Astrocyte (in vitro differentiated cells and primary cell): ENCODE measurements at regions not wholly inside any gene's neighbourhood (a gene's known extent, or its start where the extent isn't known, plus 50 kb on each side); places are given as distances from the start of the nearest gene placed in this dataset.

Source experiments
- DNase-seq: peaks from one replicate; pipeline ENCODE4 v3.0.0-alpha.2; 2010; ENCODE audit warnings: low read depth
- FAIRE-seq: peaks from 2 replicates; lab custom pipeline; 2011; peaks lifted over from hg19 to GRCh38; lab: Jason Lieb, UNC
- H2AFZ ChIP-seq: 2 replicates; pipeline ENCODE4 v1.6.0; 2012; ENCODE audit warnings: low read depth, low read length, inconsistent platforms
- H3K27ac ChIP-seq: 2 replicates; pipeline ENCODE4 v1.5.1; 2011; ENCODE audit warnings: low read depth, low read length, inconsistent platforms
- H3K27me3 ChIP-seq: 2 replicates; pipeline ENCODE4 v1.6.0; 2011; ENCODE audit warnings: low read length, inconsistent platforms; ENCODE audit not compliant: insufficient read depth
- H3K36me3 ChIP-seq: 2 replicates; pipeline ENCODE4 v1.5.1; 2011; ENCODE audit warnings: low read length, inconsistent platforms; ENCODE audit not compliant: insufficient read depth
- H3K4me1 ChIP-seq: 2 replicates; pipeline ENCODE4 v1.5.1; 2011; ENCODE audit warnings: low read length, inconsistent platforms; ENCODE audit not compliant: insufficient read depth
- H3K4me2 ChIP-seq: 2 replicates; pipeline ENCODE4 v1.6.0; 2012; ENCODE audit warnings: low read length, inconsistent platforms
- H3K4me3 ChIP-seq: 2 replicates; pipeline ENCODE4 v1.5.1; 2011; ENCODE audit warnings: low read depth, mild to moderate bottlenecking, low read length, inconsistent platforms; ENCODE audit not compliant: insufficient read depth
- H3K79me2 ChIP-seq: 2 replicates; pipeline ENCODE4 v1.6.0; 2012; ENCODE audit warnings: mild to moderate bottlenecking, low read length, inconsistent platforms; ENCODE audit not compliant: insufficient read depth
- H3K9ac ChIP-seq: 2 replicates; pipeline ENCODE4 v1.6.0; 2012; ENCODE audit warnings: mild to moderate bottlenecking, low read length, inconsistent platforms
- H3K9me3 ChIP-seq: 2 replicates; pipeline ENCODE4 v1.5.1; 2012; ENCODE audit warnings: low read depth, mild to moderate bottlenecking, low read length, inconsistent platforms; ENCODE audit not compliant: insufficient read depth
- H4K20me1 ChIP-seq: 2 replicates; pipeline ENCODE4 v1.6.0; 2012; ENCODE audit warnings: low read length, inconsistent platforms; ENCODE audit not compliant: insufficient read depth
- H3K27ac Mint-ChIP-seq: one replicate; pipeline ENCODE4 v1.8.0; 2021; ENCODE audit warnings: mild to moderate bottlenecking, mixed read lengths; ENCODE audit not compliant: unreplicated experiment
- H3K27me3 Mint-ChIP-seq: one replicate; pipeline ENCODE4 v1.8.0; 2021; ENCODE audit warnings: low read depth, mixed read lengths; ENCODE audit not compliant: unreplicated experiment
- H3K36me3 Mint-ChIP-seq: one replicate; pipeline ENCODE4 v1.8.0; 2021; ENCODE audit warnings: low read depth, mixed read lengths; ENCODE audit not compliant: unreplicated experiment
- H3K4me1 Mint-ChIP-seq: one replicate; pipeline ENCODE4 v1.8.0; 2021; ENCODE audit warnings: low read depth, mixed read lengths; ENCODE audit not compliant: unreplicated experiment
- H3K4me3 Mint-ChIP-seq: one replicate; pipeline ENCODE4 v1.8.0; 2021; ENCODE audit warnings: mild to moderate bottlenecking, moderate library complexity, mixed read lengths; ENCODE audit not compliant: unreplicated experiment
- H3K9me3 Mint-ChIP-seq: one replicate; pipeline ENCODE4 v1.8.0; 2021; ENCODE audit warnings: mild to moderate bottlenecking, mixed read lengths; ENCODE audit not compliant: unreplicated experiment
- CTCF ChIP-seq: IDR thresholded peaks from 2 replicates; pipeline ENCODE4 v1.5.1; 2011; ENCODE audit warnings: low read depth, mild to moderate bottlenecking, inconsistent platforms, low read length, moderate library complexity; ENCODE audit not compliant: insufficient read depth
- EZH2 ChIP-seq: IDR thresholded peaks from 2 replicates; pipeline ENCODE4 v1.6.1; 2012; ENCODE audit warnings: mild to moderate bottlenecking, low read length, inconsistent platforms; ENCODE audit not compliant: insufficient read depth

GRCh38 chr15:77796046-77796729 lies 163.5 kb upstream of the LINGO1 start:
- H3K4me3 ChIP-seq = no peak overlapping the region
- Mint-ChIP-seq H3K4me3 (no peak overlapping the region), H3K27ac (no peak overlapping the region), H3K27me3 (peaks cover 63% of the 10 kb centered on the region), H3K36me3 (peaks cover 1% of the 10 kb centered on the region), H3K9me3 (peaks cover 7% of the 10 kb centered on the region), H3K4me1 (no peaks in the 10 kb centered on the region)
- no peak overlapping the region for H3K4me2 ChIP-seq
- no peak for TF ChIP-seq EZH2
- TF ChIP-seq CTCF = no peak
- FAIRE-seq = no peak
- no peak overlapping the region for H3K9ac ChIP-seq
- H3K4me1 ChIP-seq = no peaks in the 10 kb centered on the region
- no peak overlapping the region for H3K27ac ChIP-seq
- H3K79me2 ChIP-seq = no peaks in the 10 kb centered on the region
- H3K36me3 ChIP-seq = no peaks in the 10 kb centered on the region
- no peak overlapping the region for H2AFZ ChIP-seq
- H4K20me1 ChIP-seq = no peaks in the 10 kb centered on the region
- no peak for DNase-seq
- H3K27me3 ChIP-seq = peaks cover 12% of the 10 kb centered on the region
- no peaks in the 10 kb centered on the region for H3K9me3 ChIP-seq

- H3K27ac ChIP-seq = no peak overlapping the region
- H3K4me1 ChIP-seq = no peaks in the 10 kb centered on the region
- Mint-ChIP-seq H3K36me3 (peaks cover 1% of the 10 kb centered on the region), H3K27ac (no peak overlapping the region), H3K9me3 (peaks cover 10% of the 10 kb centered on the region), H3K4me3 (no peak overlapping the region), H3K4me1 (no peaks in the 10 kb centered on the region), H3K27me3 (peaks cover 64% of the 10 kb centered on the region)
- H3K79me2 ChIP-seq = no peaks in the 10 kb centered on the region
- H3K4me3 ChIP-seq = no peak overlapping the region
- no peaks in the 10 kb centered on the region for H3K36me3 ChIP-seq
- no peaks in the 10 kb centered on the region for H3K9me3 ChIP-seq
- H3K27me3 ChIP-seq = peaks cover 7% of the 10 kb centered on the region
- DNase-seq (no peak), FAIRE-seq (no peak)
- H2AFZ ChIP-seq = no peak overlapping the region
- no peak overlapping the region for H3K9ac ChIP-seq
- H4K20me1 ChIP-seq = no peaks in the 10 kb centered on the region
- no peak overlapping the region for H3K4me2 ChIP-seq
- TF ChIP-seq CTCF = no peak
These were observed 162.7 kb upstream of the LINGO1 start for GRCh38 chr15:77795446-77795845.

- Histone ChIP-seq H3K27me3 (peaks cover 8% of the 10 kb centered on the region), H3K36me3 (no peaks in the 10 kb centered on the region), H2AFZ (no peak overlapping the region), H3K27ac (no peak overlapping the region), H3K4me2 (no peak overlapping the region), H3K9me3 (no peaks in the 10 kb centered on the region), H3K4me3 (no peak overlapping the region), H3K9ac (no peak overlapping the region), H4K20me1 (no peaks in the 10 kb centered on the region), H3K4me1 (no peaks in the 10 kb centered on the region), H3K79me2 (no peaks in the 10 kb centered on the region)
- no peak overlapping the region for H3K27ac Mint-ChIP-seq
- no peak for TF ChIP-seq EZH2
- TF ChIP-seq CTCF = no peak
- H3K36me3 Mint-ChIP-seq = peaks cover 1% of the 10 kb centered on the region
- peaks cover 60% of the 10 kb centered on the region for H3K27me3 Mint-ChIP-seq
- FAIRE-seq (no peak), DNase-seq (no peak)
- H3K4me1 Mint-ChIP-seq = no peaks in the 10 kb centered on the region
- no peak overlapping the region for H3K4me3 Mint-ChIP-seq
- H3K9me3 Mint-ChIP-seq = peaks cover 10% of the 10 kb centered on the region
These were observed 159.2 kb upstream of the LINGO1 start for GRCh38 chr15:77791941-77792340.
